NT2/D1 (cell line): ENCODE measurements at regions not wholly inside any gene's neighbourhood (a gene's known extent, or its start where the extent isn't known, plus 50 kb on each side); places are given as distances from the start of the nearest gene placed in this dataset.

Experiments
- SUZ12 ChIP-seq: IDR thresholded peaks from 2 replicates; pipeline ENCODE4 v1.6.1; 2011; ENCODE audit not compliant: insufficient read length, insufficient read depth; ENCODE audit errors: extremely low read depth
- YY1 ChIP-seq: IDR thresholded peaks from 2 replicates; pipeline ENCODE4 v1.6.1; 2011; ENCODE audit not compliant: insufficient read length, insufficient read depth
- ZNF274 ChIP-seq: IDR thresholded peaks from 2 replicates; pipeline ENCODE4 v1.6.1; 2011; ENCODE audit warnings: mild to moderate bottlenecking, low read depth, low read length

- TF ChIP-seq ZNF274 = no peak
- no peak for TF ChIP-seq YY1
- TF ChIP-seq SUZ12 = no peak
Observed at GRCh38 chr5:156181656-156182055, 145.3 kb upstream of the SGCD start.
